Activated CD8-positive, alpha-beta T cell treated with anti-CD3 and anti-CD28 coated beads for 36 hours (primary cell): ENCODE measurements at regions not wholly inside any gene's neighbourhood (a gene's known extent, or its start where the extent isn't known, plus 50 kb on each side); places are given as distances from the start of the nearest gene placed in this dataset.

Source experiments
- ATAC-seq: fragments of 200-7000 bp; cut with Tn5 transposase; one replicate; pipeline ENCODE4 v1.10.0; 2021; ENCODE audit warnings: mild to moderate bottlenecking, moderate library complexity
- CTCF ChIA-PET: fragments of 350-600 bp; sonication (Branson Sonifier 250); formaldehyde crosslinking; loops from one replicate; lab custom pipeline; 2021; ENCODE audit warnings: antibody characterized with exemption; lab: Charles Lee
- POLR2A ChIA-PET: fragments of 350-600 bp; sonication (Branson Sonifier 250); formaldehyde crosslinking; loops from one replicate; lab custom pipeline; 2021; ENCODE audit warnings: antibody characterized with exemption; lab: Charles Lee
- DNase-seq: peaks from one replicate; pipeline ENCODE4 v3.0.0-alpha.2; 2020
- H3K27ac Mint-ChIP-seq: one replicate; pipeline ENCODE4 v1.8.0; 2021; ENCODE audit warnings: mild to moderate bottlenecking, mixed read lengths
- H3K27me3 Mint-ChIP-seq: one replicate; pipeline ENCODE4 v1.8.0; 2021; ENCODE audit warnings: mixed read lengths
- H3K36me3 Mint-ChIP-seq: one replicate; pipeline ENCODE4 v1.8.0; 2021; ENCODE audit warnings: low read depth, mixed read lengths
- H3K4me1 Mint-ChIP-seq: one replicate; pipeline ENCODE4 v1.8.0; 2021; ENCODE audit warnings: low read depth, mixed read lengths
- H3K4me3 Mint-ChIP-seq: one replicate; pipeline ENCODE4 v1.8.0; 2021; ENCODE audit warnings: mild to moderate bottlenecking, moderate library complexity, mixed read lengths
- H3K9me3 Mint-ChIP-seq: one replicate; pipeline ENCODE4 v1.8.0; 2021; ENCODE audit warnings: mixed read lengths
- intact Hi-C: fragments of 100-400 bp; cut with micrococcal nuclease; formaldehyde crosslinking; loops from one replicate; pipeline ENCODE4 v1.10.0; 2022
- TF ChIP-seq, protein P1 (sequence below): fragments of 200-600 bp; IDR thresholded peaks from one replicate; pipeline ENCODE4 v1.8.0; 2022; ENCODE audit warnings: antibody characterized with exemption, mild to moderate bottlenecking

DNA sequence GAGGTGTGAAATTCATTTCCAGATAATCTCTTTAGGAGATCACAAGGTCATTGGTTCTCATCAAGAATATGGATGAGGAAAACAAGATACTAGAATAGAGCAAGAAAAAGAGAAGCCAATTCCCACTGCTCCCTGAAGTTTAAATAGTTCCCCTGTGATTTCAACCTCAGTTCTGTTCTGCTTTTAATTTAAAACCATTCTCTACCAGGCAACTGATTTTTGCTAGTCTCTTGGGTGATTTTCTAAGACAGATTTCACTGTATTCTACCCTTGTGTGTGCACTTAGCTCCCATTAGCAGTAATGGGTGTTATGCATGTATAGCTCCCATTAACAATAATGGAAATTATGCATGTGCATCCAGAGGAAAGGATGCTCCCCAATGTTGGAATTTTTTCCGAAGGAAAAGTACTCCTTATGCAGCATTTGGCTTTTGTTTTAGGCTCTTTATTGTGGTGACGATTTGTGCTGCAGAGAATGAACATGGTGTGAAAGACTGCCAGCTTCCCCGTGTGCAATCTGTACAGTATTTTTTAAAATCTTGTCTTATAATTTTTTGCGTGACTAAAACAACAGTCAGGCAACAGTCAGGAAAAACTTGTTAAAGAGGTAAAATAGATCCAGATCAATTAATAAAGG lies 144.0 kb upstream of the ZRANB2 start:
- H3K4me1 Mint-ChIP-seq = no peaks in the 10 kb centered on the region
- H3K4me3 Mint-ChIP-seq = no peak overlapping the region
- H3K27ac Mint-ChIP-seq = no peak overlapping the region
- ChIA-PET POLR2A (no interaction called here), CTCF (interaction anchor here (0.6 kb wide), 1 partner anchor 815 kb away, joined by 3 read pairs; no protein-coding TSS in a partner anchor)
- no peak for DNase-seq
- no peaks in the 10 kb centered on the region for H3K27me3 Mint-ChIP-seq
- intact Hi-C loops = no loop called here
- H3K36me3 Mint-ChIP-seq = no peaks in the 10 kb centered on the region
- no peak for ATAC-seq
- TF ChIP-seq, protein P1, sequence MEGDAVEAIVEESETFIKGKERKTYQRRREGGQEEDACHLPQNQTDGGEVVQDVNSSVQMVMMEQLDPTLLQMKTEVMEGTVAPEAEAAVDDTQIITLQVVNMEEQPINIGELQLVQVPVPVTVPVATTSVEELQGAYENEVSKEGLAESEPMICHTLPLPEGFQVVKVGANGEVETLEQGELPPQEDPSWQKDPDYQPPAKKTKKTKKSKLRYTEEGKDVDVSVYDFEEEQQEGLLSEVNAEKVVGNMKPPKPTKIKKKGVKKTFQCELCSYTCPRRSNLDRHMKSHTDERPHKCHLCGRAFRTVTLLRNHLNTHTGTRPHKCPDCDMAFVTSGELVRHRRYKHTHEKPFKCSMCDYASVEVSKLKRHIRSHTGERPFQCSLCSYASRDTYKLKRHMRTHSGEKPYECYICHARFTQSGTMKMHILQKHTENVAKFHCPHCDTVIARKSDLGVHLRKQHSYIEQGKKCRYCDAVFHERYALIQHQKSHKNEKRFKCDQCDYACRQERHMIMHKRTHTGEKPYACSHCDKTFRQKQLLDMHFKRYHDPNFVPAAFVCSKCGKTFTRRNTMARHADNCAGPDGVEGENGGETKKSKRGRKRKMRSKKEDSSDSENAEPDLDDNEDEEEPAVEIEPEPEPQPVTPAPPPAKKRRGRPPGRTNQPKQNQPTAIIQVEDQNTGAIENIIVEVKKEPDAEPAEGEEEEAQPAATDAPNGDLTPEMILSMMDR = no peak
- H3K9me3 Mint-ChIP-seq = peaks cover 6% of the 10 kb centered on the region

DNA sequence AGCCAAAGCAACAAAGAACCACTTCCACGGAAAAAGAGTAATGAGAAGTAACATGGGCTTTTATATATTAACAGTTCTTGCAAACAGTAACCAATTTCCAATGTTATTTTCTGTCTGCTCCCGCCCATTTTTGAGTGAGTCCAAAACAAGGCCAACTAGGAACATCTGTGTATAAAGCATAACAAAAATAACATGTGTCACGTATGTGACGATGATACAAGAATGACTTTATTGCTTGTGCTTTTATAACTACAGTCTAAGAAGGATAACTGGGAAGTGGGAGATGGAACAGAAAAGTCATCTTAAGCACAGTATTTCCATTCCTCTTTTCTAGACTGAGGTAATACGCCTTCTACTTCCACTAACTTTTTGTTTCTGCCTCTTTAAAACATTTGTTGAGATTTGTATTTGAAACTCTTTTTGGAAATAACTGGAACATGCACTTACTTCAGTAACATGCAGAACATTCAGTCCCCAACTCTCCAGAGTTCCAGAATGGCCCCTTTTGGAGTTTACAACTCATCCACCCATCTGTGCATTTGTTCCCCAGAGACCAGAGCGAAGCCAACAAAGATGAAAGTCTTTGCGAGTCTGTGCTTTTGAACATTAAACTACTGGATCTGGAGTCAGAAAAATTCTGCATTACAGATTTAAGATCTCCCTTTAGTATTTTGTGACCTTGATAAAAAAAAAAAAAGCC lies 143.0 kb upstream of the ZRANB2 start:
- no peak overlapping the region for H3K4me3 Mint-ChIP-seq
- H3K27me3 Mint-ChIP-seq = no peaks in the 10 kb centered on the region
- DNase-seq (no peak), ATAC-seq (no peak)
- TF ChIP-seq, protein P1 = no peak
- intact Hi-C loops = no loop called here
- no peaks in the 10 kb centered on the region for H3K36me3 Mint-ChIP-seq
- ChIA-PET POLR2A (no interaction called here), CTCF (no interaction called here)
- H3K9me3 Mint-ChIP-seq = peaks cover 6% of the 10 kb centered on the region
- H3K4me1 Mint-ChIP-seq = no peaks in the 10 kb centered on the region
- no peak overlapping the region for H3K27ac Mint-ChIP-seq

DNA sequence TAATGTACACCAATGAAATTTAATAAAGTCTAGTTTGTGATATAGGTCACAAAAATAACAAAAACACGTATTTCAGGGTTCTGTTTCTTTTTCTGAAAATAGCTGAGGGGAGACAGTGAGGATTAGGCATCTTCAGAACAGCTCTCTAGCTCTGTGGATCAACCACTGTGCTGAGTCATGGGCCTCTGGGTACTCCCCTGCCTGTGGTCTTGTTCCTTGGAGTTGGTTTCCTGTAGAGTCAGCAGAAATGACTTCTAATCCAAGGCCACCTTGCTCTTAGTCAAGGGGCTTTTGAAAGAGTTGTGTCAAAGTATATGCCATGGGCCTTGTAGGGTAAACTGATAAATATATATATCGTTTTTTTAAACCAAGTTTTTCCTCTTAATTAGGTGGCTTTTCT lies 141.8 kb upstream of the ZRANB2 start:
- Mint-ChIP-seq H3K27me3 (no peaks in the 10 kb centered on the region), H3K36me3 (no peaks in the 10 kb centered on the region), H3K4me3 (no peak overlapping the region), H3K4me1 (no peaks in the 10 kb centered on the region), H3K9me3 (peaks cover 6% of the 10 kb centered on the region), H3K27ac (no peak overlapping the region)
- TF ChIP-seq, protein P1 = no peak
- POLR2A ChIA-PET = no interaction called here
- intact Hi-C loops = no loop called here
- CTCF ChIA-PET = no interaction called here
- no peak for ATAC-seq
- no peak for DNase-seq

DNA sequence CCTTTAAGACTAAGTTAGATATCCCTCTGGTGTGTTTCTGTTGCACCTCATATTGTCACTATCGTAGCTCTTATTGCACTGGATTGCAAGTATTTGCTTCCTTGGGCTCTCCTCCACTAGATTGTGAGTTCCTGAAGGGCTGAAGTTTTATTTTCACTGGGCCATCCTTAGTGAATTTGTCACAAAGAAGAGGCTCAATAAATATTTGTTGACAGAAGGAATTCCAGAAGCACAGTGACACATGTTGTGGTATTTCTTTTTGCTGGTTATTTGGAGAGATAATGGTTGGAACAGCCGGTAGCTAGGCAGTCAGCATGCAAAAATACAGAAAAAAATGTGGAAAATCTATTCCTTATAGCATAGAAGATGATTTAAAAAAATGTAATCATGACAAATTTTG lies 129.9 kb upstream of the ZRANB2 start:
- CTCF ChIA-PET = no interaction called here
- ATAC-seq = no peak
- POLR2A ChIA-PET = no interaction called here
- intact Hi-C loops = no loop called here
- Mint-ChIP-seq H3K36me3 (no peaks in the 10 kb centered on the region), H3K27me3 (no peaks in the 10 kb centered on the region), H3K4me3 (no peak overlapping the region), H3K9me3 (peaks cover 7% of the 10 kb centered on the region), H3K27ac (no peak overlapping the region), H3K4me1 (no peaks in the 10 kb centered on the region)
- no peak for DNase-seq
- TF ChIP-seq, protein P1 = no peak

DNA sequence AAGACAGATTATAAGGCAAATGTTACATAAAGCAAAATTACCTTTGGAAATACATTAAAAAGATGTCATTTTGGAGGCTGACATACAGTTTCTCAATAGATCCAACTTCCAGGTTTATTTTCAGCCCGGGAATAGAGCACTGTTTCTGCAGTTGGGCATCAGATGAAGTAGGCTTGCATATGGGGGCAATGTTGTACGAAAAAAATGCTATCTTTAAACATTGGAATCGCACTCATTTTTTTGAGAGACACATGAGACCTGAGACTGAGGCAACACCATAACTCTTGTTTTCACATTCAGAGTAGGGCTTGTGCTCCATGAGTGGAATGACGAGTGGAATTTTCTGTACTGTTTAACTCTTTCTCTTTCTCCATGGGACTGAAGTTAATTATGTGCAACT lies 122.4 kb upstream of the ZRANB2 start:
- POLR2A ChIA-PET = no interaction called here
- H3K27ac Mint-ChIP-seq = no peak overlapping the region

More for the DNA sequence above, 122.4 kb upstream of the ZRANB2 start:
- CTCF ChIA-PET = no interaction called here
- Mint-ChIP-seq H3K9me3 (no peaks in the 10 kb centered on the region), H3K4me3 (no peak overlapping the region), H3K4me1 (no peaks in the 10 kb centered on the region), H3K36me3 (no peaks in the 10 kb centered on the region), H3K27me3 (no peaks in the 10 kb centered on the region)
- no peak for ATAC-seq
- intact Hi-C loops = no loop called here
- DNase-seq = no peak
- TF ChIP-seq, protein P1 = no peak
